ENCODE measurements at regions not wholly inside any gene's neighbourhood (a gene's known extent, or its start where the extent isn't known, plus 50 kb on each side); places are given as distances from the start of the nearest gene placed in this dataset.

DNA sequence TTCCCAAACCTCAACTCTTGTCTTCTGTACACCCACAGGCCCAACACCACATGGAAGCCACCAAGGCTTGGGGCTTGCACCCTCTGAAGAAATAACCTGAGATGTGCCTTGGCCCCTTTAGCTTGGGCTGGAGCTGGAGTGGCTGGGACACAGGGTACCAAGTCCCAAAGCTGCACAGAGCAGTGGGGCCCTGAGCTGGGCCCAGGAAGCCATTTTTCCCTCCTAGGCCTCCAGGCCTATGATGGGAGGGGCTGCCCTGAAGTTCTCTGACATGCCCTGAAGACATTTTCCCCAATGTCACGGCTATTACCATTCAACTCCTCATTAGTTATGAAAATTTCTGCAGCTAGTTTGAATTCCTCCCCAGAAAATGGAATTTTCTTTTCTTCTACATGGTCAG, 163.2 kb upstream of the ARID1B start:
- TF ChIP-seq, protein P1, sequence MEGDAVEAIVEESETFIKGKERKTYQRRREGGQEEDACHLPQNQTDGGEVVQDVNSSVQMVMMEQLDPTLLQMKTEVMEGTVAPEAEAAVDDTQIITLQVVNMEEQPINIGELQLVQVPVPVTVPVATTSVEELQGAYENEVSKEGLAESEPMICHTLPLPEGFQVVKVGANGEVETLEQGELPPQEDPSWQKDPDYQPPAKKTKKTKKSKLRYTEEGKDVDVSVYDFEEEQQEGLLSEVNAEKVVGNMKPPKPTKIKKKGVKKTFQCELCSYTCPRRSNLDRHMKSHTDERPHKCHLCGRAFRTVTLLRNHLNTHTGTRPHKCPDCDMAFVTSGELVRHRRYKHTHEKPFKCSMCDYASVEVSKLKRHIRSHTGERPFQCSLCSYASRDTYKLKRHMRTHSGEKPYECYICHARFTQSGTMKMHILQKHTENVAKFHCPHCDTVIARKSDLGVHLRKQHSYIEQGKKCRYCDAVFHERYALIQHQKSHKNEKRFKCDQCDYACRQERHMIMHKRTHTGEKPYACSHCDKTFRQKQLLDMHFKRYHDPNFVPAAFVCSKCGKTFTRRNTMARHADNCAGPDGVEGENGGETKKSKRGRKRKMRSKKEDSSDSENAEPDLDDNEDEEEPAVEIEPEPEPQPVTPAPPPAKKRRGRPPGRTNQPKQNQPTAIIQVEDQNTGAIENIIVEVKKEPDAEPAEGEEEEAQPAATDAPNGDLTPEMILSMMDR (IDR thresholded peaks at IDR 0.05; ENCODE audit: low read length) = no peak
- no peak for TF ChIP-seq EZH2 (optimal IDR thresholded peaks at IDR 0.05; ENCODE audit: low read depth, low read length)
